ENCODE measurements at regions not wholly inside any gene's neighbourhood (a gene's known extent, or its start where the extent isn't known, plus 50 kb on each side); places are given as distances from the start of the nearest gene placed in this dataset.
"Not testable (repeated sequence)": the region's sequence is repeated elsewhere in the genome, so short reads cannot be mapped to it uniquely, and the experiment has no call there.

- DNase-seq (ENCODE audit: low spot score) = no peak
These were observed 847.2 kb upstream of the B3GALT2 start for GRCh38 chr1:194033646-194034045.

- peak; percentile 21 for DNase-seq (ENCODE audit: low spot score)
These were observed 841.6 kb upstream of the B3GALT2 start for GRCh38 chr1:194028002-194028401.

- no peak for DNase-seq (ENCODE audit: low spot score)
These were observed 840.0 kb upstream of the B3GALT2 start for GRCh38 chr1:194026422-194026821.

GRCh38 chr1:194024659-194025058 lies 838.2 kb upstream of the B3GALT2 start:
- DNase-seq (ENCODE audit: low spot score) = no peak

- no peak for DNase-seq (ENCODE audit: low spot score)
These were observed 827.6 kb upstream of the B3GALT2 start for GRCh38 chr1:194014014-194014413.

GRCh38 chr1:194013561-194013960 lies 827.1 kb upstream of the B3GALT2 start:
- no peak for DNase-seq (ENCODE audit: low spot score)

GRCh38 chr1:194004146-194004545 lies 817.7 kb upstream of the B3GALT2 start:
- no peak for DNase-seq (ENCODE audit: low spot score)

- not testable (repeated sequence) for DNase-seq (ENCODE audit: low spot score)
These were observed 815.4 kb upstream of the B3GALT2 start for GRCh38 chr1:194001726-194002350.

GRCh38 chr1:193988885-193989284 lies 802.5 kb upstream of the B3GALT2 start:
- no peak for DNase-seq (ENCODE audit: low spot score)

- DNase-seq (ENCODE audit: low spot score) = no peak
These were observed 792.8 kb upstream of the B3GALT2 start for GRCh38 chr1:193979219-193979618.

GRCh38 chr1:193974286-193974798 lies 787.9 kb upstream of the B3GALT2 start:
- DNase-seq (ENCODE audit: low spot score) = no peak

- DNase-seq (ENCODE audit: low spot score) = no peak
These were observed 787.0 kb upstream of the B3GALT2 start for GRCh38 chr1:193973428-193973827.

- no peak for DNase-seq (ENCODE audit: low spot score)
These were observed 785.2 kb upstream of the B3GALT2 start for GRCh38 chr1:193971595-193971994.

GRCh38 chr1:193960499-193960898 lies 774.1 kb upstream of the B3GALT2 start:
- no peak for DNase-seq (ENCODE audit: low spot score)

- no peak for DNase-seq (ENCODE audit: low spot score)
These were observed 773.6 kb upstream of the B3GALT2 start for GRCh38 chr1:193960040-193960439.

- no peak for DNase-seq (ENCODE audit: low spot score)
These were observed 771.2 kb upstream of the B3GALT2 start for GRCh38 chr1:193957556-193958095.

GRCh38 chr1:193952778-193953374 lies 766.5 kb upstream of the B3GALT2 start:
- no peak for DNase-seq (ENCODE audit: low spot score)

GRCh38 chr1:193951984-193952383 lies 765.6 kb upstream of the B3GALT2 start:
- DNase-seq (ENCODE audit: low spot score) = no peak

GRCh38 chr1:193944454-193944853 lies 758.0 kb upstream of the B3GALT2 start:
- DNase-seq (ENCODE audit: low spot score) = peak; percentile 26

GRCh38 chr1:193940176-193940575 lies 753.8 kb upstream of the B3GALT2 start:
- no peak for DNase-seq (ENCODE audit: low spot score)

- DNase-seq (ENCODE audit: low spot score) = no peak
These were observed 753.2 kb upstream of the B3GALT2 start for GRCh38 chr1:193939585-193939984.

- DNase-seq (ENCODE audit: low spot score) = no peak
These were observed 750.9 kb upstream of the B3GALT2 start for GRCh38 chr1:193937308-193937707.

- DNase-seq (ENCODE audit: low spot score) = no peak
These were observed 746.6 kb upstream of the B3GALT2 start for GRCh38 chr1:193932979-193933378.

All from SK-N-DZ (cell line).